ENCODE measurements at regions not wholly inside any gene's neighbourhood (a gene's known extent, or its start where the extent isn't known, plus 50 kb on each side); places are given as distances from the start of the nearest gene placed in this dataset.
A peak's percentile ranks its signal among the peaks of the same experiment; 100 is the strongest.

GRCh38 chr4:11564021-11564420, 135.3 kb upstream of the HS3ST1 start:
- intact Hi-C loops (cut with micrococcal nuclease; ENCODE audit: unreplicated experiment) = no loop called here
- TF ChIP-seq EZH2 (IDR thresholded peaks at IDR 0.05; ENCODE audit: low read depth) = no peak
- no peak for TF ChIP-seq CTCF (conservative IDR thresholded peaks at IDR 0.05)
- Histone ChIP-seq H3F3A (ENCODE audit: insufficient read depth, low read depth) (no peaks in the 10 kb centered on the region), H3K9me3 (ENCODE audit: insufficient read depth, low read depth) (no peaks in the 10 kb centered on the region), H3K27me3 (ENCODE audit: insufficient read depth, low read depth) (no peaks in the 10 kb centered on the region), H4K20me1 (ENCODE audit: insufficient read depth) (no peaks in the 10 kb centered on the region), H3K36me3 (ENCODE audit: low read depth) (no peaks in the 10 kb centered on the region), H3K27ac (no peak overlapping the region), H3K9me2 (ENCODE audit: insufficient read depth) (no peaks in the 10 kb centered on the region), H3K79me2 (ENCODE audit: low read depth) (no peaks in the 10 kb centered on the region), H2AFZ (no peak overlapping the region), H3K4me2 (no peak overlapping the region), H3K4me1 (replicated peaks; ENCODE audit: insufficient read depth) (no peaks in the 10 kb centered on the region), H3K4me3 (no peak overlapping the region)
- POLR2A ChIA-PET (ENCODE audit: unreplicated experiment) = no interaction called here
- no peak for DNase-seq
- BruUV-seq (replicated peaks) = no TSS peak
- CTCF ChIA-PET = no interaction called here

GRCh38 chr4:11549525-11549924, 120.8 kb upstream of the HS3ST1 start:
- H3K4me2 ChIP-seq = peak overlapping the region; percentile 49; the same call in 1 of the 2 replicates
- POLR2A ChIA-PET (ENCODE audit: unreplicated experiment) = interaction anchor here (0.6 to 0.7 kb wide), 2 partner anchors 36 to 46 kb away, joined by 3 to 4 read pairs; no protein-coding TSS in a partner anchor

GRCh38 chr4:11548597-11549082, 119.9 kb upstream of the HS3ST1 start:
- H3K27ac ChIP-seq = peak overlapping the region; percentile 93

More at GRCh38 chr4:11549525-11549924, 120.8 kb upstream of the HS3ST1 start:
- CTCF ChIA-PET = no interaction called here
- H3K27me3 ChIP-seq (ENCODE audit: insufficient read depth, low read depth) = no peaks in the 10 kb centered on the region
- H4K20me1 ChIP-seq (ENCODE audit: insufficient read depth) = no peaks in the 10 kb centered on the region
- H3K4me1 ChIP-seq (replicated peaks; ENCODE audit: insufficient read depth) = peaks cover 20% of the 10 kb centered on the region
- H2AFZ ChIP-seq = no peak overlapping the region
- H3K4me3 ChIP-seq = no peak overlapping the region
- peak overlapping the region; percentile 93 for H3K27ac ChIP-seq
- peaks cover 9% of the 10 kb centered on the region; the same call in 1 of the 2 replicates for H3K9me3 ChIP-seq (ENCODE audit: insufficient read depth, low read depth)
- BruUV-seq (replicated peaks) = no TSS peak
- DNase-seq = no peak
- TF ChIP-seq EZH2 (IDR thresholded peaks at IDR 0.05; ENCODE audit: low read depth) (no peak), CTCF (conservative IDR thresholded peaks at IDR 0.05) (no peak)
- 0 out of 2 replicates have a peak, but pooled peaks cover 8% of the 10 kb centered on the region for H3F3A ChIP-seq (ENCODE audit: insufficient read depth, low read depth)
- no peaks in the 10 kb centered on the region for H3K79me2 ChIP-seq (ENCODE audit: low read depth)
- intact Hi-C loops (cut with micrococcal nuclease; ENCODE audit: unreplicated experiment) = loop anchor here (2.0 kb wide), 1 partner anchor 121 kb away; the partner anchor contains the start of gene HS3ST1
- no peaks in the 10 kb centered on the region for H3K36me3 ChIP-seq (ENCODE audit: low read depth)
- no peaks in the 10 kb centered on the region for H3K9me2 ChIP-seq (ENCODE audit: insufficient read depth)

More at GRCh38 chr4:11548597-11549082, 119.9 kb upstream of the HS3ST1 start:
- Histone ChIP-seq H3K9me2 (ENCODE audit: insufficient read depth) (no peaks in the 10 kb centered on the region), H3K79me2 (ENCODE audit: low read depth) (no peaks in the 10 kb centered on the region), H3K27me3 (ENCODE audit: insufficient read depth, low read depth) (no peaks in the 10 kb centered on the region), H3K9me3 (ENCODE audit: insufficient read depth, low read depth) (peaks cover 9% of the 10 kb centered on the region; the same call in 1 of the 2 replicates), H3K4me1 (replicated peaks; ENCODE audit: insufficient read depth) (peaks cover 29% of the 10 kb centered on the region), H2AFZ (no peak overlapping the region), H4K20me1 (ENCODE audit: insufficient read depth) (no peaks in the 10 kb centered on the region), H3F3A (ENCODE audit: insufficient read depth, low read depth) (peaks cover 14% of the 10 kb centered on the region; the same call in 1 of the 2 replicates), H3K4me3 (0 out of 2 replicates have a peak overlapping the region, but pooled peaks have one; percentile 10), H3K4me2 (peak overlapping the region; percentile 49), H3K36me3 (ENCODE audit: low read depth) (no peaks in the 10 kb centered on the region)
- ChIA-PET POLR2A (ENCODE audit: unreplicated experiment) (interaction anchor here (0.6 kb wide), 3 partner anchors 37 to 150 kb away, joined by 3 to 4 read pairs (median 3); no protein-coding TSS in a partner anchor), CTCF (no interaction called here)
- intact Hi-C loops (cut with micrococcal nuclease; ENCODE audit: unreplicated experiment) = loop anchor here (1.0 to 2.0 kb wide), 2 partner anchors 84 to 120 kb away; partner anchors contain the start of gene HS3ST1
- no peak for TF ChIP-seq EZH2 (IDR thresholded peaks at IDR 0.05; ENCODE audit: low read depth)
- no peak for TF ChIP-seq CTCF (conservative IDR thresholded peaks at IDR 0.05)
- DNase-seq = peak; percentile 29 to 77
- no TSS peak for BruUV-seq (replicated peaks)

All from PC-9 (cell line).